GM06990 (cell line): ENCODE measurements at regions not wholly inside any gene's neighbourhood (a gene's known extent, or its start where the extent isn't known, plus 50 kb on each side); places are given as distances from the start of the nearest gene placed in this dataset.

Experiments used
- DNase-seq: peaks from one replicate; pipeline ENCODE4 v3.0.0-alpha.2; 2011; ENCODE audit not compliant: insufficient read length; ENCODE audit errors: extremely low read depth
- H3K27me3 ChIP-seq: replicated peaks from 2 replicates; pipeline ENCODE4 v1.6.0; 2011; ENCODE audit warnings: low read length; ENCODE audit not compliant: control insufficient read depth, insufficient read depth
- H3K36me3 ChIP-seq: 2 replicates; pipeline ENCODE4 v1.5.1; 2011; ENCODE audit warnings: low read length; ENCODE audit not compliant: control insufficient read depth, insufficient read depth
- H3K4me3 ChIP-seq: replicated peaks from 2 replicates; pipeline ENCODE4 v1.5.1; 2011; ENCODE audit warnings: low read depth, mild to moderate bottlenecking, control low read depth, low read length
- CTCF ChIP-seq: IDR thresholded peaks from 2 replicates; pipeline ENCODE4 v1.5.1; 2011; ENCODE audit warnings: low read length, control low read depth, mild to moderate bottlenecking, inconsistent platforms; ENCODE audit not compliant: insufficient read depth, poor library complexity, severe bottlenecking

- DNase-seq = no peak
- H3K4me3 ChIP-seq = no peak overlapping the region
- TF ChIP-seq CTCF = no peak
- no peaks in the 10 kb centered on the region for H3K36me3 ChIP-seq
- no peaks in the 10 kb centered on the region; the same call in 1 of the 2 replicates for H3K27me3 ChIP-seq
Observed at GRCh38 chr6:18596531-18596835, 209.3 kb downstream of the RNF144B start.

GRCh38 chr6:18598551-18599264 is 211.6 kb downstream of the RNF144B start:
- Histone ChIP-seq H3K36me3 (no peaks in the 10 kb centered on the region), H3K27me3 (no peaks in the 10 kb centered on the region; the same call in 1 of the 2 replicates), H3K4me3 (no peak overlapping the region)
- DNase-seq = no peak
- no peak for TF ChIP-seq CTCF

GRCh38 chr6:18600255-18600654 is 213.1 kb downstream of the RNF144B start:
- DNase-seq = no peak
- no peaks in the 10 kb centered on the region for H3K36me3 ChIP-seq
- H3K27me3 ChIP-seq = no peaks in the 10 kb centered on the region; the same call in 1 of the 2 replicates
- H3K4me3 ChIP-seq = no peak overlapping the region
- TF ChIP-seq CTCF = no peak

GRCh38 chr6:18601516-18602020 is 214.4 kb downstream of the RNF144B start:
- Histone ChIP-seq H3K4me3 (no peak overlapping the region), H3K27me3 (no peaks in the 10 kb centered on the region; the same call in 1 of the 2 replicates), H3K36me3 (no peaks in the 10 kb centered on the region)
- no peak for DNase-seq
- TF ChIP-seq CTCF = no peak

GRCh38 chr6:18602931-18603330 is 215.8 kb downstream of the RNF144B start:
- no peaks in the 10 kb centered on the region for H3K36me3 ChIP-seq
- H3K4me3 ChIP-seq = no peak overlapping the region
- no peak for TF ChIP-seq CTCF
- DNase-seq = no peak
- H3K27me3 ChIP-seq = no peaks in the 10 kb centered on the region; the same call in 1 of the 2 replicates

- Histone ChIP-seq H3K27me3 (no peaks in the 10 kb centered on the region; the same call in 1 of the 2 replicates), H3K4me3 (no peak overlapping the region), H3K36me3 (no peaks in the 10 kb centered on the region)
- no peak for DNase-seq
- no peak for TF ChIP-seq CTCF
Observed at GRCh38 chr6:18603361-18603760, 216.2 kb downstream of the RNF144B start.
